KG1 (cell line): ENCODE measurements at regions not wholly inside any gene's neighbourhood (a gene's known extent, or its start where the extent isn't known, plus 50 kb on each side); places are given as distances from the start of the nearest gene placed in this dataset.
A peak's percentile ranks its signal among the peaks of the same experiment; 100 is the strongest.

ENCODE experiments used
- DNase-seq: peaks from one replicate; lab custom pipeline; 2025; lab: John Stamatoyannopoulos, UW

DNA sequence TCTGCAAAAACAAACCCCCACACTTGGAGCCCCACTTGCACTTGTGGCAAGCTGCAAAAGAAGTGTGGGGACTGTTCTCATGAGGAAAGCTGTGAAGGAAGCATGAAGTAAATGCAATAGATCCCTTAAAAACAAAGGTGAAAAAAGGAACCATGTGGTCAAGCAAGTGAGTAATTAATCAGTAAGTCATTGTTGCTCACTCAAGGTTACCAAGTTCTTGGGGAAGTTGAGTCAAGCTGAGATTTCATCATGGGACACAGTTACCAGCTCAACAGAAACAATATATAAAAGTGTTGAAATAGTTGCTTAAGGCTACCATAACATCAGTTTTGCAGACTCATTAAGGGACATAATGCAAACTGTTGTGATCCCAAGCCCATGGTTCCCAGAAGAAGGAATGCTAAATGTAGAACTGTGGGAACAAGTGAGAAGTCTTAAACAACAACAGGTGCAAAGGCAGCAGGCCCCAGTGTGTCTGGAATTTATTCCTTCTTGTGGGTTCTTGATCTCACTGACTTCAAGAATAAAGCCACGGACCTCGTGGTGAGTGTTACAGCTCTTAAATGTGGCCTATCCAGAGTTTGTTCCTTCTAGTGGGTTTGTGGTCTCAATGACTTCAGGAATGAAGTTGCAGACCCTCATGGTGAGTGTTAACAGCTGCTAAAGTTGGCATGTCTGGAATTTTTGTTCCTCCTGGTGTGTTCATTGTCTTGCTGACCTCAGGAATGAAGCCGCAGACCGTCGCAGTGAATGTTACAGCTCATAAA lies 336.3 kb upstream of the RBMY1B start:
- no peak for DNase-seq

DNA sequence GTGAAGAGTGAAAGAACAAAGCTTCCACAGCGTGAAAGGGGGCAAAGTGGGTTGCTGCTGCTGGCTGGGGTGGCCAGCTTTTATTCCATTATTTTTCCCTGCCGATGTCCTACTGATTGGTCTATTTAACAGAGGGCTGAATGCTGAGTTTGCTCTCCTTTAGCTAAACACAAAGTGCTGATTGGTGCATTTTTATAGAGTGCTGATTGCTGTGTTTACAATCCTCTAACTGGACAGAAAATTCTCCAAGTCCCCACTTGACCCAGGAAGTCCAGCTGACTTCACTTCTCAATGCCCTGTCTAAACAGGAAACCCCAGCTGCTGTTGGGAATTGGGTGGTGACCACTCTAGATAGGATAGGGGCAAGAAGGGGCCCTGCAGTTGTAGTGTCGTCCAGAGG lies 335.6 kb upstream of the RBMY1B start:
- no peak for DNase-seq

DNA sequence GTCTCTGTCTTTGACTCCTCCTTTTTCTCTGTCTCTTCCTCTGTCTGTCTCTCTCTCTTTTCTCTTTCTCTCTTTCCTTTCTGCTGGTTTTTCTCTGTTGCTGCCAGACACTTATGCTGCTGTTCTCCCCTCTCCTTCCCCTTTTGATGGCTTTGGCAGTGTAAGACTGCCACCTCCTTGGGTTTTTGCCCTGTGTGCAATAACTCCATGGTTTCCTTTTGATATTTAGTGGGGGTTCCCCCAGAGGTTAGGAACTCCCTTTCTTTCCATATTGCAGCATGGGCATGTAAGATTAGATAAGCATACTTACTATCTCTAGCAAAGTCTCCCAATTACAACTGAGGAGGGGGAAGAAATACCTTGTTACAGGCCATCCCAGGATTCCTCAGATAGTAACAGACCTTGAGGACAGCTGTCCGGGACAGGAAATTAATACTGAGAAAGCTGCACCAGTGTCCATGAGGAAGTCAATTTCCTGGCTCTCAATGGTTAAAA lies 333.8 kb upstream of the RBMY1B start:
- DNase-seq, result no peak

DNA sequence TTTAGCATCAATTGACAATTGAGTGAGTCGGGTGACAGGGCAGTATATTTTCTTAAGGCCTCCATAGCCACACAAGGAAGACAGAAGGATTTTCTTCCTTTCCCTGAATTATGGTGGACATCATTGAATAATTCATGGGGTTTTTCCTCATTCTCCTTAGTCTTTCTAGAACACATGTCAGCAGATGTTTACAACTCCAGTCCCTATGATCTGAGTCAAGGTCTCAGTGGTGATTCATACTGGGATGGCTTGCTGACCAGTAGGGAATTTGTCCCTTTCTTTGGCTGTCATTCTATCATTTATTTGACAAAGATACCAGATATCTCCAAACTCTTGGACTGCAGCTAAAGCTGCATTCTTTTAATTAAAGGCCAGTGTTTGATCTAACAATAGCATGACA lies 332.9 kb upstream of the RBMY1B start:
- DNase-seq, result no peak

DNA sequence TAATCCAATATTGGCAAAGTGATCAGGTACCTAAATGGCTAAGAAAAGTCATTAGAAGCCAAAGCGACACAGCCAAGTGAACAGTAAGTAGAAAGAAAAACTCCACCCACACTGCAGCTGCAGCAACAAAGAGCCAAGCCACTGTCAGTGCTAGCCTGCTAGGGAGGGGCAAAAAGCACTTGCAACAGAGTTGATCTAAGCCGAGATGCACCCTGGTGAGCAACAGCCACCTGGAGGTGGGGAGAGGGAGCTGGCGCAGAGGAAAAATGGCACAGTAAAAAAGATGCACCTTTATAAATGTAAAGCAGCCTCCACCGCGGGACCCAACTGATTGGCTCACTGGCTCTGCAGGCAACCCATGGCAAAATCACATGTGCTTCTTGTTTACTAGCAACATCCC lies 330.2 kb upstream of the RBMY1B start:
- no peak for DNase-seq

DNA sequence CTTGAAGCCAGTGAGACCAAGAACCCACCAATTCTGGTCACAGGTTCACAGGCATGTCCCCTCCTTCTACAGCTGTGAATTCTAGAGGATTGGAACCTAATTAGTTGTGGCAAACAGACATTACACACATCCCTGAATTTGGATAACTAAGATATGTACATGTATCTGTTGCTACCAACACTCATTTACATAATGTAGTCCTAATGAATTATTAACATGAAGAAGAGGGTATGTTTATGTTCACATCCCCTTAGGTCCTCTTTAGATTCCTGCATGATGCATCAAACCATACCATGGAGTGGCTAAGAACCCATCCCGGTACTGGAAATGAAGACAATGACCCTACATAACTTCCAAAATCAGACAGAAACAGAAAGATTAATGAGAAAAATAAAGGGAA lies 326.9 kb upstream of the RBMY1B start:
- DNase-seq, result no peak

DNA sequence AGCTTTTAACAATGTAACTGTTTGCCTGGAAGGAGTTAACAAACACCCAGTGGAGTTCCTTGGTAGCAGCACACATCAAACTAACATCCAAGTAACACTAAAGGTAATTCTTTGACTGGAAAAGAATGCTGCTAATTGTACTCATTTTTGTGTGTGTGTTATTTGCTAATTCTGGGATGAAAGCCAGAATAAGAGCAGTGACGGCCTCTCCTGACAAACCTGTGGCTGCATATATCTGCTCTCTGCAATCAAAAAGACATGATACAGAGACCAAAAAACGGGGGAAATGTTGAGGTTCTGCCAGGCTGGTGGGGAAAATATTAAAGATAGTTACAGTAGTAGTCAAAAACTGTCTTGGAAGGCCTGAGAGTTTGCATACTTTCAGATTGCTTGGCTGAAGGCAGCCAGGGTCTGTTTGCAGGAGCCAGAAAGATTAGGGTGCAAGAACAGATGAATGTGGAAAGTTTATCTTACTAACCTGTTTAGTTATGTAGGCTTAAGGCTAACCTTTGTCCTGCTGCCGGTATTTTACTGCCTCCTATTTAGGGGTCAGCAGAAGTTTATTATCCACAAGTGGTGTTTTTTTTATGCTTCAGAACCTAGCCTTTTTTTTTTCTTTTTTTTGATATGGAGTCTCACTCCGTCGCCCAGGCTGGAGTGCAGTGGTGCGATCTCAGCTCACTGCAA lies 325.6 kb upstream of the RBMY1B start:
- no peak for DNase-seq

DNA sequence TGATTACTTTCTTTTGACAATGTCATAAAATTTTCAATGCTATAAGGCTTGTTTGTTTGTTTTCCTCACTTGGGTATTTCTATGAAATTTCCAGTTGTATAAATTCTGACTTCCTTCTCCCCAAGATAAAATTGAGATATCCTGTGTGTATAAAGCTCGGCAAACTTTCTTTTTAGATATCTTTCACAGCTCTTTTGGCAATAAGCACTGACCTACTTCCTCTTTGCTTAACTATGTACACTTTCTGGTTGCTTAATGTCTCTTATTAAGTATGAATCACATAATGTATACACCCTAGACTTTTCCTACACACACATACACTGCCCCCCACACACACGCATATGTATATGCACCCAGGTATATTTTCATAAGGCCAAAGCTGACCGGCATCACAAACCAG lies 318.4 kb upstream of the RBMY1B start:
- DNase-seq, result no peak

DNA sequence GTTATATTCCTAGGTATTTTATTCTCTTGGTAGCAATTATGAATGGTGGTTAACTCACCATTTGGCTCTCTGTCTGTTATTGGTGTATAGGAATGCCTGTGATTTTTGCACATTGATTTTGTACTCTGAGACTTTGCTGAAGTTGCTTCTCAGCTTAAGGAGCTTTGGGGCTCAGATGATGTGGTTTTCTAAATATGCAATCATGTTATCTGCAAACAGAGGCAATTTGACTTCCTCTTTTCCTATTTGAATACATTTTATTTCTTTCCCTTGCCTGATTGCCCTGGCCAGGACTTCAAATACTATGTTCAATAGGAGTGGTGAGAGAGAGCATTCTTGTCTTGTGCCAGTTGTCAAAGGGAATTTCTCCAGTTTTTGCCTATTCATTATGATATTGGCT lies 310.9 kb upstream of the RBMY1B start:
- no peak for DNase-seq

DNA sequence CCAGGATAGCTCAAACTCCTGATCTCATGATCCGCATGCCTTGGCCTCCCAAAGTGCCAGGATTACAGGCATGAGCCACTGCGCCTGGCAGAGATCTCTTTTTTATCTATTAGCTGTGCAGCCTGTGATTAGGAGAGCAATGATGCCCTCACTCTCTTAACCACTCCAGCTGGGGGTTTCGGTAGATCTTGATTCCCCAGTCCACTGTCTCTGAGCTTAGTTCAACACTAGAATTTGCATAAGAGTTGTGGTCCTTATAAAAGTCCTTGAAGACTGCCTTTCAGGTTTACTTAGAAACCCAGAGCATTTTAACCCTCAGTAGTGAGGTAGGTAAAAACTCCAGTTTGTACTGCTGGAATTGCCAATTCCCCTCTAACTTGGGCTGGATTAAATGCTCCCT lies 283.3 kb upstream of the RBMY1B start:
- DNase-seq, result no peak

DNA sequence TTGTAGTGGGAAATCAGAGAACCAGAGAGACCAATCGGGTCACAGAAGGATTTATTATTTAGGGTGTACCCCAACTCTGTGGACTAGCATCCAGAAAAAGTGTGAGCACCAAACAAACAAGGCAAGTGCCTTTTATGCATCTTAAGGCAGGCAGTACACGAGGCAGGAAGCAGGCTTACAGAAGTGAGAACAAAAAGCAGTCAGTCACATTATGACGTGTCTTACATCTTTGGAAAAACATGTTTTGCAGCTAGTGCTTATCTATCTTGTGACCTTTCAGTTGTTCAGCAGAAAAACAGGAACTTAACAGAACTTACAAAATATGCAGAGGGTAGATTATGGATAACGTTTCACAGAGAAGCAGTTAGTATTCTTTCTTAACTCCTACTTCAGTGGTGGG lies 270.9 kb upstream of the RBMY1B start:
- peak; percentile 30 for DNase-seq

DNA sequence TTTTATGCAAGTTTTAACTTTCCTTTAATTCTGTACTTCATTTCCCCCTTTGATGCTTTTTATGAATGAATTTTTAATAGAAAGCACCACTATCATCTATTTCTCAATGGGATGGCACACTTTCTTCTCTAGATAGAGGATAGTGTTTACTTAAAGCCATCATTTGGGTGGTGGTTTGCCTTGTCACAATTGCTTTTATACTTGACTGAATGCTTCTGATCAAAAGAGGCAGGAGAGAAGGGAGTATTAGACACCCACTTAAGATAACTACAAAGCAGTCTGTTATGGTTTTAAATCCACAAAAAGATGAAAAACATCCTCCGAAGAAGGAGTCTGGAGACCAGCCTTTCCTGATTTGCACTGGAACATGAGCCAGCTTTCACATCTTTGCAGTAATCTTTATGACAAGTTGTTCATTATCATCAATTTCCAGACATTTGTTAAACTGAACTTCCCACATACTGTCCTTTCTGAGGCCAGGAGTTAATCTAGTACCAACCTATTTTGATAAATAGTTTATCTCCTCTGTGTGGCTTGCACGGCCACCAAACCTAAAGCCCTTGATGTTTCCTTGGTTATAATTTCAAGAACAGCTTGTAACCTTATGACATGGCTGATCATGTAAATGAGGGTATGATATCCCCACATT lies 270.4 kb upstream of the RBMY1B start:
- DNase-seq, result no peak

DNA sequence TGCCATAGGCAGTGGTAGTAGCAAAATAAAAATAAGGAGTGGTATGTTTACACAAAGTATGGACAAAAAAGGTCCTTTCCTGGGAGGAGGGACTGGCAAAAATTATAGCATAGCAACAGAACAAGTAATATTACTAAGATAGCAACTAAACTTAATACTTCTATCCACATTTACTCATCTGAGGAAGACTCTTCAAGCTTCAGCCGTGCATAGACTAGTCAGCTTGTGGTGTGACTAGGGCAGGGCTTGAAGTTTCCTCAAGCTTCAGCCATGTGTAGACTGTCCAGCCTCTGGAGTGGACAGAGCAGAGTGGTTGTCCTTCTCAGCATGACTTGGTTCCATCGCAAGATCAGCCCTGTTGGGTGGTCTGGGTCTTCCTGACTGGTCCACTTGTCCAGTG lies 268.3 kb upstream of the RBMY1B start:
- no peak for DNase-seq

DNA sequence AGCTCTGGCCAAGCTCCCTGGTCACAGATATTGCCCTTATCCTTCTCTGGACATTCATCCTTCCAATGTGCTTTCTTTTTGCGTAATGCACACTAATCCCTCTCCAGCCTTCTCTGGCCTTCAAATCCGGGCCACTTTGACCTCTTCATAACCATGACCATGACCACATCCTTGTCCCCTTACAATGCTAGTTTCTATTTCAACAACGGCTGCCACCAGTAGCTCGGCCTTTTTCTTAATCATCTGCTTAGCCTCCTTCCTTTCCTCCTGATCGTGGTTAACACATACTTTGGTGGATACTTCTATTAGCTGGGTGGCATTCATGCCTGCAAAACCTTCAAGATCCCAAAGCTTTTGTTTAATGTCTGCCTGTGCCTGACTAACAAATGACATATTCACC lies 264.4 kb upstream of the RBMY1B start:
- DNase-seq, result no peak

DNA sequence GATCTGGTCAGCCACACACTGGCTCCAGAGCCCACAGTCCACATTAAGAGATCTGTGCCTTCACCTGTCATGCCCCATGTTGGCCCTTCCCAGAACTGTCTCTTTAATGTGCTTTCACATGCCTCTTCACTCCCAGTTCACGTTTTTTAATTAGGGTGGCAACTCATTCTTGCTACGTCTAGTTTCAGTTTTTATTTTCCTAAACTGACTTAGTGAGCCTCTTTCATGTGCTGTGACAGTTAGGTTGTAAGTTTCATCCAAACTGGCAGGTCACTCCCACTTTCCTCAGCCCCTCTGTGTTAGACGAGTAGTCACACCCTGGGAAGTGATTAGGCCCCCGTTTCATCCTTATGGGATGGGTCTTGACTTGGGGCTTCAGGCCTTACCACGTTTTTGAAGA lies 262.5 kb upstream of the RBMY1B start:
- no peak for DNase-seq

DNA sequence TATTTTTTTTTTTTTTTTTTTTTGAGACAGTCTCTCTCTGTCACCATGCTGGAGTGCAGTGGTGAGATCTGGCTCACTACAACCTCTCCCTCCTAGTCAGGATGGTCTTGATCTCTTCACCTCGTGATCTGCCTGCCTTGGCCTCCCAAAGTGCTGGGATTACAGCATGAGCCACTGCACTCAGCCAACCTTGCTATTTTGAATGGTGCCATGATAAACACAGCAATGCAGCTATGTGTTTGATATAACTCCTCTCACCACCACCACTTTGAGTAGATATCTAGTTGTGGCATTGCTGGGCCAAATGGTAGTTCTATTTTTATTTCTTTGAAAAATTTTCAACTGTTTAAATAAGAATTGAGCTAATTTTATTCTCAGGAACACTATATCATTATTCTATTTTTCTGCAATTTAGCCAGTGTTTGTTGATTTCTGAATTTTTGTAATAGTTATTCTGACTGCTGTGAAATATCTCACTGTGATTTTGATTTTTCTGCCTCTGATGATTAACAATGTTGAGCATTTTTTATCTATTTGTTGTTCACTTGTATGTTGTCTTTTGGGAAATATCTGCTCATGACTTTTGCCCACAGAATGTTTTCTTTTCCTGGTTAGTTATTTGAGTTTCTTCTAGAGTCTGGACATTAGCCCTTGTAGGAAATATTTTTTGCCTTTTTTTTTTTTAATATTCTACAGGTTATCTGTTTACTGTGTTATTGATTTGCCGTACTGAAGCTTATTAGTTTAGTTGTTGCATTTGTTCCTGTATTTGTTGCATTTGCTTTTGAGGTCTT lies 257.5 kb upstream of the RBMY1B start:
- DNase-seq, result no peak

DNA sequence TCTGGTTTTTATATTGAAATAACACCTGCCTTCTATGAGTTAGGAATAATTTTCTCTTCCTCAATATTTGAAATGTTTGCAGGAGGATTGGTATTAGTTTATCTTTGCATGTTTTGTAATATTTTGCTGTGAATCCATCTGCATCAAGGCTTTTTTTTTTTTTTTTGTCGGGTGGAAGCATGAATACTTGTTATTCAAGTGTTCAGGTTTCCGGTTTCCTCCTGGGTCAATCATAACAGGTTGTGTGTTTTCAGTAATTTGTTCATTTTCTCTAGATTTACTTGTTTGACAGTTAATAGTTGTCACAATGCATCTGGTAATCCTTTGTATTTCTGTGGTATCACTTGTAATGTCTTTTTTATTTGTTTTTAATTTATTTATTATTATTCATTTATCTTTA lies 256.7 kb upstream of the RBMY1B start:
- no peak for DNase-seq

DNA sequence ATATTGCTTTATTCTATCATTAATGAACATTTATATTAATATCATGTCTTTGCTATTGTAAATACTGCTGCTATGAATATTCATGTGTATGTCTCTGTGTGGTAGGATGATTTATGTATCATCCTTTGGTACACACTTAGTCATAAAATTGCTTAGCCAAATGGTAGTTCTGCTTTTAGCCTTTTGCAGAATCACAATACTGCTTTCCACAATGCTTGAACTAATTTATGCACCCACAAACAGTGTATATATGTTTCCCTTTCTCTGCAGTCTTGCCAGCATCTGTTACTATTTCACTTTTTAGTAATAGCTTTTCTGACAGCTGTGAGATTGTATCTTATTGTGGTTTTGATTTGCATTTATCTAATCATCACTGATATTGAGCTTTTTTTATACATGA lies 254.3 kb upstream of the RBMY1B start:
- DNase-seq, result no peak

DNA sequence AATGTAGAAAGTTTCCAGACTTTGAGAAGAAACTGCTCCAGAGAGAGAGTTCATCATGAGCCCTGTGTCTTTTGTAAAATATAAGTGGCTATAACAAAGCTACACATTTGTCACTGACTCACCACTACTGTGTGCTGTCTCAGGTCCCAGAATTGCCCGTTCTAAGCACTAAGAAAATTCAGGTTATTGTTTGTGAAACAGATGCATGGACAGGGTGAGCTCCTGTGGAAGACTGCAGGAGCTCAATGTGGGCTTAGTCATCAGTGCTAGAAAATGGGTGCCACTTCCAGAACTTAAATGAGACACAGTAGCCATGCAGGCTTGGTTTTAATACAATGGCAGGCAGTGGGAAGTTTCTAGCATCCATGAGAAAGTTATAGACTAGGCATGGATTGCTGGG lies 251.4 kb upstream of the RBMY1B start:
- no peak for DNase-seq

DNA sequence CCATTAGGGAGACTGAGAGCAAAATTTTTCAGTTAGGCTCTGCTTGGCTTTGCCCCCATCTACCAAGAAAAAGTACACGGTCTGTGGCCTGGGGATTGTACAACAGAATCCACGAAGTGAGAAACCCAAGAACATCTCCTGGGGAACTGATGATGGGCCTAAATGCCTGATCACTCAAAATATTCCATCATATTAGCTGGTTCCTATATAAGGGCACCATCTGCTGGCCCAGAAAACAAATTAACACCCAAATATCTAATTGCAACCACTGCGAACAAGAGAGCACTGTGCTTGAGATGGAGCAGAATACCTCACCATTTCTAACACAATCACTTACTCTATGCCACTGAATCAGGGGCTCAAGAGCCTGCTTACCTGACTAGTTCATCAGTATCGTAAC lies 250.8 kb upstream of the RBMY1B start:
- no peak for DNase-seq

DNA sequence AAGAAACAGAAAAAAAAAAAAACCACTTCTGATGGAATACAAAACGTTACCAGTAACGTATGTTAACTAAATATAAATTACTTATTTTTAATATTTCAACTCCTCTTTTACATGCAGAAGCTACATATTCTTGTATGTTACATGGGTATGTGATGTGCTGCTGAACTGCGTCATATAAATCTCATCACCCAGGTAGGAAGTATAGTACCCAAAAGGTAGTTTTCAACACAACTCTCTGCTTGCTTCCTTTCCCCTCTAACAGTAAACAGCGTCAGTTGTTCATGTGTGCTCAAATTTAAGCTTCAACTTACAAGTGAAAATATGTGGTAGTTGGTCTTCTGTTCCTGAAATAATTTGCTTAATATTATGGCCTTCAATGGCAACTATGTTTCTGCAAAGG lies 250.0 kb upstream of the RBMY1B start:
- no peak for DNase-seq

DNA sequence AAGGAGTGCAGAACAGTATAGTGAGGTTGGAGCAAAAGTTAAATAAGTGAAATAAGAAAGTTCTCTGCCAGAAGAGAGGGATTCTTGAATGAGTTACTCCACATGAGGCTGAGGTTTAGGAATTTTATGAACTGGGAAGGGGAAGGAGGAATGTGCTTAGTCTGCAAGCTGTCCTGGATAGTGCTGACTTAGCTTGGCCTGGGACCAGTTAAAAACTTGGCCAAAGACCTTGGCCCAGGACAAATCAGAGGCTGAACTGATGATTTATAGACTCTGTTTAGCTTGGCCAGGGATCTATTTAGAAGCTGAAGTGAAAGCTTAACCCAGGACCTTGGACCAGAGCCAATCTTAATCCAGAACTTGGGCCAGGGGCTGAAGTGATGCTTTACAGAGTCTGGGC lies 244.4 kb upstream of the RBMY1B start:
- DNase-seq, result no peak

DNA sequence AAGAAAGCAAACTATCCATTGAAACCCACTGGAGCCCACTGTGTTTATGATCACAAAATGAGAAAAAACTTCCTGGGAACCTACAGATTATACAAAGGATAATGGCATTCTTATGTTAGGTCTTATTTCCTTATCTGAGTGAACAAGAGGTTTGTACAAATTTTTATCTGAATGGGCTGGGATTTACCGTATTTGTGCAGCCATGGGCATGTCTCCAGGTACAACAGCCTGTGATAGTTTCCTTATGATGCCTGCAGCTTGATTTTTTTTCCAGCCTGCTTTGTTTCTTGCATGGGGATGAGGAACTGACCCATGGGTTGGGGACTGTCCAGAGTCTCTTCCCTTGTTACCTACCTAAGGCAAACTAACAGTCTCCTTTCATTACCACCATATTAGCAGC lies 244.0 kb upstream of the RBMY1B start:
- no peak for DNase-seq
